Tibial nerve (tissue), 4 donors: ENCODE measurements at regions not wholly inside any gene's neighbourhood (a gene's known extent, or its start where the extent isn't known, plus 50 kb on each side); places are given as distances from the start of the nearest gene placed in this dataset.

ENCODE experiments used
- EP300 ChIP-seq, 2 donors: sonication (generic); formaldehyde crosslinking; IDR thresholded peaks; one replicate each; pipeline ENCODE4 v1.6.1; 2017; ENCODE audit warnings: antibody characterized with exemption in 2 of 2, mild to moderate bottlenecking in 1 of 2
- POLR2A ChIP-seq, 2 donors: fragments of 450-650 bp; IDR thresholded peaks; one replicate each; pipeline ENCODE4 v1.6.1; 2017; ENCODE audit warnings: antibody characterized with exemption in 2 of 2, mild to moderate bottlenecking in 2 of 2, moderate library complexity in 2 of 2
- TF ChIP-seq, protein P1 (sequence below), 5 experiments: fragments of 200-600 bp in 3 of 5; fragments of 450-650 bp in 2 of 5; sonication (generic) in 3 of 5; IDR thresholded peaks; one replicate each; pipeline ENCODE4 v1.5.1; 2016 to 2019; ENCODE audit warnings: antibody characterized with exemption in 5 of 5, mild to moderate bottlenecking in 3 of 5, moderate library complexity in 2 of 5

DNA sequence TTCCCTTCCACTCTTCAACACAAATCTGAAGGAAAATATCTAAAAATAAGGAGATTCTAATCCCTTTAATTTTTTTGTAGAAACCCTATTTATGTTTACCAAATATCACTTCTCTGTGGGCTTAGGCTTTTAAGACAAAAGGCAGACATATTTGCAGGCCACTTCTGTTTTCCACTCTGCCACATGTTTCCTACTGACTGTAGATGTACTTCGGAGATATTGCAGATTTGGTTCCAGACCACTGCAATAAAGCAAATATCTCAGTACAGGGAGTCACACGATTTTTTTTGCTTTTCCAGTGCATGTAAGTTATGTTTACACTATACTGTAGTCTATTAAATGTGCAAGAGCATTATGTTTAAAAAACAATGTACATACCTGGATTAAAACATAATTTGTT is 219.0 kb downstream of the SREK1 start:
- TF ChIP-seq, protein P1, sequence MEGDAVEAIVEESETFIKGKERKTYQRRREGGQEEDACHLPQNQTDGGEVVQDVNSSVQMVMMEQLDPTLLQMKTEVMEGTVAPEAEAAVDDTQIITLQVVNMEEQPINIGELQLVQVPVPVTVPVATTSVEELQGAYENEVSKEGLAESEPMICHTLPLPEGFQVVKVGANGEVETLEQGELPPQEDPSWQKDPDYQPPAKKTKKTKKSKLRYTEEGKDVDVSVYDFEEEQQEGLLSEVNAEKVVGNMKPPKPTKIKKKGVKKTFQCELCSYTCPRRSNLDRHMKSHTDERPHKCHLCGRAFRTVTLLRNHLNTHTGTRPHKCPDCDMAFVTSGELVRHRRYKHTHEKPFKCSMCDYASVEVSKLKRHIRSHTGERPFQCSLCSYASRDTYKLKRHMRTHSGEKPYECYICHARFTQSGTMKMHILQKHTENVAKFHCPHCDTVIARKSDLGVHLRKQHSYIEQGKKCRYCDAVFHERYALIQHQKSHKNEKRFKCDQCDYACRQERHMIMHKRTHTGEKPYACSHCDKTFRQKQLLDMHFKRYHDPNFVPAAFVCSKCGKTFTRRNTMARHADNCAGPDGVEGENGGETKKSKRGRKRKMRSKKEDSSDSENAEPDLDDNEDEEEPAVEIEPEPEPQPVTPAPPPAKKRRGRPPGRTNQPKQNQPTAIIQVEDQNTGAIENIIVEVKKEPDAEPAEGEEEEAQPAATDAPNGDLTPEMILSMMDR (IDR thresholded peaks at IDR 0.05), result no peak
- TF ChIP-seq POLR2A (IDR thresholded peaks at IDR 0.05) (no peak), EP300 (IDR thresholded peaks at IDR 0.05) (no peak)
